HEK293 (cell line): ENCODE measurements at regions not wholly inside any gene's neighbourhood (a gene's known extent, or its start where the extent isn't known, plus 50 kb on each side); places are given as distances from the start of the nearest gene placed in this dataset.

Experiments
- CTCF ChIA-PET: fragments of 350-600 bp; formaldehyde crosslinking; extraction: SDS; loops from one replicate; lab custom pipeline; 2021; ENCODE audit warnings: antibody characterized with exemption; lab: Yijun Ruan, JAX
- POLR2A ChIA-PET: fragments of 300-600 bp; formaldehyde crosslinking; extraction: SDS; loops from one replicate; lab custom pipeline; 2020; ENCODE audit warnings: antibody characterized with exemption, inconsistent platforms; lab: Yijun Ruan, JAX
- H3K27ac ChIP-seq: fragments of 200-500 bp; sonication (Bioruptor generic); 2 replicates; pipeline ENCODE4 v1.5.1; 2014; ENCODE audit warnings: low read depth, low read length, control low read depth, inconsistent platforms; ENCODE audit errors: extremely low read depth
- H3K36me3 ChIP-seq, 2 experiments: fragments of 200-500 bp in 1 of 2; sonication (Bioruptor generic) in 1 of 2; 1 replicate in 1 of 2; 2 replicates in 1 of 2; pipeline ENCODE4 v1.5.1; 2014 to 2017; ENCODE audit warnings: inconsistent platforms in 2 of 2, low read length in 2 of 2; ENCODE audit not compliant: control insufficient read depth in 2 of 2, insufficient read depth in 1 of 2
- H3K4me1 ChIP-seq: fragments of 200-500 bp; sonication (Bioruptor generic); 2 replicates; pipeline ENCODE4 v1.5.1; 2014; ENCODE audit warnings: mild to moderate bottlenecking, low read length, inconsistent platforms; ENCODE audit not compliant: control insufficient read depth, insufficient read depth
- H3K4me3 ChIP-seq: 2 replicates; pipeline ENCODE4 v1.5.1; 2011; ENCODE audit warnings: low read depth, mild to moderate bottlenecking, control low read depth, low read length, moderate library complexity
- H3K9me3 ChIP-seq: fragments of 200-500 bp; sonication (Bioruptor generic); 2 replicates; pipeline ENCODE4 v1.5.1; 2014; ENCODE audit warnings: low read depth, low read length, inconsistent platforms; ENCODE audit not compliant: control insufficient read depth, insufficient read depth
- BCL11A ChIP-seq: fragments of 450-650 bp; formaldehyde crosslinking; IDR thresholded peaks from 2 replicates; pipeline ENCODE4 v1.5.1; 2016; ENCODE audit warnings: low read depth, missing biosample characterization, missing genetic modification characterization
- FEZF1 ChIP-seq: fragments of 450-650 bp; formaldehyde crosslinking; IDR thresholded peaks from 2 replicates; pipeline ENCODE4 v1.5.1; 2016; ENCODE audit warnings: missing biosample characterization, missing genetic modification characterization
- HIC1 ChIP-seq: fragments of 450-650 bp; formaldehyde crosslinking; IDR thresholded peaks from 2 replicates; pipeline ENCODE4 v1.5.1; 2016; ENCODE audit warnings: missing biosample characterization, missing genetic modification characterization
- KLF10 ChIP-seq: fragments of 450-650 bp; IDR thresholded peaks from 2 replicates; pipeline ENCODE4 v1.5.1; 2018; ENCODE audit warnings: missing biosample characterization, mild to moderate bottlenecking, missing genetic modification characterization
- KLF17 ChIP-seq: fragments of 450-650 bp; formaldehyde crosslinking; IDR thresholded peaks from 2 replicates; pipeline ENCODE4 v1.5.1; 2016; ENCODE audit warnings: missing biosample characterization, missing genetic modification characterization
- MEIS1 ChIP-seq: sonication (generic); formaldehyde crosslinking; IDR thresholded peaks from 2 replicates; pipeline ENCODE4 v1.8.1; 2022; ENCODE audit warnings: missing genetic modification reagents, mild to moderate bottlenecking, borderline replicate concordance
- PRDM6 ChIP-seq: fragments of 450-650 bp; formaldehyde crosslinking; IDR thresholded peaks from 2 replicates; pipeline ENCODE4 v1.5.1; 2017; ENCODE audit warnings: missing biosample characterization, missing genetic modification characterization
- SCRT2 ChIP-seq: fragments of 450-650 bp; formaldehyde crosslinking; IDR thresholded peaks from 2 replicates; pipeline ENCODE4 v1.5.1; 2016; ENCODE audit warnings: missing biosample characterization, missing genetic modification characterization
- SP3 ChIP-seq: fragments of 450-650 bp; formaldehyde crosslinking; IDR thresholded peaks from 2 replicates; pipeline ENCODE4 v1.5.1; 2016; ENCODE audit warnings: missing biosample characterization, missing genetic modification characterization
- ZFP41 ChIP-seq: fragments of 450-650 bp; formaldehyde crosslinking; IDR thresholded peaks from 2 replicates; pipeline ENCODE4 v1.5.1; 2016; ENCODE audit warnings: missing biosample characterization, missing genetic modification characterization, borderline replicate concordance
- ZNF133 ChIP-seq: fragments of 450-650 bp; formaldehyde crosslinking; IDR thresholded peaks from 2 replicates; pipeline ENCODE4 v1.5.1; 2016; ENCODE audit warnings: missing biosample characterization, missing genetic modification characterization
- ZNF138 ChIP-seq: fragments of 450-650 bp; formaldehyde crosslinking; IDR thresholded peaks from 2 replicates; pipeline ENCODE4 v1.5.1; 2016; ENCODE audit warnings: missing biosample characterization, missing genetic modification characterization, borderline replicate concordance
- ZNF140 ChIP-seq: fragments of 450-650 bp; formaldehyde crosslinking; IDR thresholded peaks from 2 replicates; pipeline ENCODE4 v1.5.1; 2016; ENCODE audit warnings: missing biosample characterization, missing genetic modification characterization
- ZNF19 ChIP-seq: fragments of 450-650 bp; formaldehyde crosslinking; IDR thresholded peaks from 2 replicates; pipeline ENCODE4; 2016; ENCODE audit warnings: missing biosample characterization, missing genetic modification characterization, low read depth
- ZNF239 ChIP-seq: fragments of 450-650 bp; formaldehyde crosslinking; IDR thresholded peaks from 2 replicates; pipeline ENCODE4 v1.5.1; 2016; ENCODE audit warnings: missing biosample characterization, missing genetic modification characterization
- ZNF335 ChIP-seq: fragments of 450-650 bp; formaldehyde crosslinking; conservative IDR thresholded peaks from 2 replicates; pipeline ENCODE4 v1.5.1; 2016; ENCODE audit warnings: missing biosample characterization, missing genetic modification characterization
- ZNF391 ChIP-seq: fragments of 450-650 bp; formaldehyde crosslinking; IDR thresholded peaks from 2 replicates; pipeline ENCODE4 v1.5.1; 2016; ENCODE audit warnings: low read depth, missing biosample characterization, missing genetic modification characterization, borderline replicate concordance
- ZNF398 ChIP-seq: fragments of 450-650 bp; formaldehyde crosslinking; IDR thresholded peaks from 2 replicates; pipeline ENCODE4 v1.5.1; 2017; ENCODE audit warnings: missing biosample characterization, missing genetic modification characterization
- ZNF530 ChIP-seq: fragments of 450-650 bp; formaldehyde crosslinking; IDR thresholded peaks from 2 replicates; pipeline ENCODE4 v1.5.1; 2016; ENCODE audit warnings: low read depth, missing biosample characterization, missing genetic modification characterization
- ZNF596 ChIP-seq: fragments of 450-650 bp; IDR thresholded peaks from 2 replicates; pipeline ENCODE4 v1.5.0; 2018; ENCODE audit warnings: missing biosample characterization, mild to moderate bottlenecking, missing genetic modification characterization, moderate library complexity
- ZNF654 ChIP-seq: fragments of 450-650 bp; formaldehyde crosslinking; IDR thresholded peaks from 2 replicates; pipeline ENCODE4 v1.5.1; 2016; ENCODE audit warnings: low read depth, missing biosample characterization, missing genetic modification characterization
- ZNF792 ChIP-seq: fragments of 450-650 bp; formaldehyde crosslinking; IDR thresholded peaks from 2 replicates; pipeline ENCODE4 v1.5.1; 2016; ENCODE audit warnings: missing biosample characterization, missing genetic modification characterization
- ZSCAN16 ChIP-seq: fragments of 450-650 bp; formaldehyde crosslinking; IDR thresholded peaks from 2 replicates; pipeline ENCODE4 v1.5.1; 2016; ENCODE audit warnings: missing biosample characterization, missing genetic modification characterization
- ZXDB ChIP-seq: fragments of 450-650 bp; formaldehyde crosslinking; IDR thresholded peaks from 2 replicates; pipeline ENCODE4 v1.5.1; 2016; ENCODE audit warnings: missing biosample characterization, missing genetic modification characterization

- no peak for TF ChIP-seq ZNF398
- POLR2A ChIA-PET = no interaction called here
- Histone ChIP-seq H3K9me3 (no peaks in the 10 kb centered on the region), H3K4me3 (no peak overlapping the region), H3K27ac (no peak overlapping the region), H3K4me1 (no peaks in the 10 kb centered on the region), H3K36me3 (no peaks in the 10 kb centered on the region)
- CTCF ChIA-PET = no interaction called here
These were observed 119.0 kb downstream of the SUCNR1 start for GRCh38 chr3:151992326-151993041.

GRCh38 chr3:151995091-151995490, 121.6 kb downstream of the SUCNR1 start:
- no peaks in the 10 kb centered on the region for H3K9me3 ChIP-seq
- H3K27ac ChIP-seq = no peak overlapping the region
- ChIA-PET CTCF (interaction anchor here (0.5 kb wide), 1 partner anchor 1402 kb away, joined by 3 read pairs; no protein-coding TSS in a partner anchor), POLR2A (no interaction called here)
- H3K4me3 ChIP-seq = no peak overlapping the region
- no peaks in the 10 kb centered on the region for H3K36me3 ChIP-seq
- H3K4me1 ChIP-seq = no peaks in the 10 kb centered on the region
- no peak for TF ChIP-seq ZNF239 (tag by site-specific recombination)
- TF ChIP-seq HIC1 = no peak
- no peak for TF ChIP-seq SP3
- no peak for TF ChIP-seq ZNF391
- no peak for TF ChIP-seq ZNF530 (tag by site-specific recombination)
- no peak for TF ChIP-seq ZNF19 (tag by site-specific recombination)
- no peak for TF ChIP-seq KLF17 (tag by site-specific recombination)

GRCh38 chr3:151998744-151999143, 125.3 kb downstream of the SUCNR1 start:
- CTCF ChIA-PET = no interaction called here
- TF ChIP-seq FEZF1 = no peak
- TF ChIP-seq ZXDB (tag by site-specific recombination) = no peak
- TF ChIP-seq ZNF792 = no peak
- no peak for TF ChIP-seq ZFP41 (tag by site-specific recombination)
- no peak for TF ChIP-seq KLF10 (tag by site-specific recombination)
- no peak for TF ChIP-seq ZNF140 (tag by site-specific recombination)
- TF ChIP-seq ZNF596 = no peak
- TF ChIP-seq ZNF654 = no peak
- TF ChIP-seq ZNF138 (tag by site-specific recombination) = no peak
- TF ChIP-seq ZSCAN16 (tag by site-specific recombination) = no peak
- TF ChIP-seq ZNF133 (tag by site-specific recombination) = no peak
- TF ChIP-seq ZNF335 (tag by site-specific recombination) = no peak
- TF ChIP-seq PRDM6 (tag by site-specific recombination) = no peak
- TF ChIP-seq BCL11A (tag by site-specific recombination) = no peak
- no peak for TF ChIP-seq MEIS1 (CRISPR knock-in tag)
- TF ChIP-seq SCRT2 (tag by site-specific recombination) = no peak
- TF ChIP-seq, all 188 proteins: peak for 0
- no peaks in the 10 kb centered on the region for H3K4me1 ChIP-seq
- H3K9me3 ChIP-seq = no peaks in the 10 kb centered on the region
- H3K4me3 ChIP-seq = no peak overlapping the region
- no peaks in the 10 kb centered on the region for H3K36me3 ChIP-seq
- POLR2A ChIA-PET = no interaction called here
- no peak overlapping the region for H3K27ac ChIP-seq
